Renal cortical epithelial cell (primary cell): ENCODE measurements at regions not wholly inside any gene's neighbourhood (a gene's known extent, or its start where the extent isn't known, plus 50 kb on each side); places are given as distances from the start of the nearest gene placed in this dataset.

Source experiments
- DNase-seq: peaks from one replicate; pipeline ENCODE4 v3.0.0-alpha.2; 2011; ENCODE audit warnings: low read depth

GRCh38 chr6:137933696-137934095 lies 66.6 kb downstream of the TNFAIP3 start:
- peak; percentile 51 for DNase-seq

- no peak for DNase-seq
These were observed 69.7 kb downstream of the TNFAIP3 start for GRCh38 chr6:137936798-137937197.

DNA sequence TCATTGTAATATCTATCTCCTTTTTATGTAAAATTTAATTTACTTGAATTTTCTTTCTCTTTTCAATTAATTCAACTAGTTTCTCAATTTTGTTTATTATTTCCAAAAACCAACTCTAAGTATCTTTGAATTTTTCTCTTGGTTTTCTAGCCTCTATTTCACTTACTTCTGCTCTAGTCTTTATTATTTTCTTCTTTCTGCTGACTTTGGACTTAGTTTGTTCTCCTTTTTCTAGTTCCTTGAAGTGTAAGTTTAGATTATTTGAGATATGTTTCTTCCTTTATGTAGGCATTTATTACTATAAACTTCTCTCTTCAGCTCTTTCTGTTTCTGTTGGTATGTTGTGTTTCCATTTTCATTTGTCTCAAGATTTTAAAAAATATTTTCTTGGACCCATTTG lies 70.8 kb downstream of the TNFAIP3 start:
- DNase-seq = no peak

DNA sequence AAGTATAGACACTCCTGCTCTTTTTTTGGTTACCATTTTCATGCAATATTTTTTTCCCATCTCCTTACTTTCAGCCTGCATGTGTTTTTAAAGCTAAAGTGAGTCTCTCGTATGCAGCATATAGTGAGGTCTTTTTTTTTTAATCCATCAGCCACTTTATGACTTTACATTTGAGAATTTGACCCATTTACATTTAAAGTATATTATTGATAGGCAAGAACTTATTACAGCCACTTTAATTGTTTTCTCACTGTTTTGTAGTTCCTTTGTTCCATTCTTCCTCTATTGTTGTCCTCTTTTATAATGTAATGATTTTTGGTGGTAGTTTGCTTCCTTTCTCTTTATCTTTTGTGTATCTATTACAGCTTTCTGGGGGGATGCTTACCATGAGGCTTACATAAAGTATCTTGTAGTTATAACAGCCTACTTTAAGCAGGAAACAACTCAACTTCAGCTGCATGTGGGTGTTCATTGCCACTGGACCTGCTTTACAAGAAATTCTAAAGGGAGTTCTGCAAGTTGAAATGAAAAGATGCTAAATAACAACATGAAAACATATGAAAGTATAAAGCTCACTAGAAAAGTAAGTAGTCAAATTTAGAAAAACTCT lies 71.8 kb downstream of the TNFAIP3 start:
- DNase-seq = no peak

DNA sequence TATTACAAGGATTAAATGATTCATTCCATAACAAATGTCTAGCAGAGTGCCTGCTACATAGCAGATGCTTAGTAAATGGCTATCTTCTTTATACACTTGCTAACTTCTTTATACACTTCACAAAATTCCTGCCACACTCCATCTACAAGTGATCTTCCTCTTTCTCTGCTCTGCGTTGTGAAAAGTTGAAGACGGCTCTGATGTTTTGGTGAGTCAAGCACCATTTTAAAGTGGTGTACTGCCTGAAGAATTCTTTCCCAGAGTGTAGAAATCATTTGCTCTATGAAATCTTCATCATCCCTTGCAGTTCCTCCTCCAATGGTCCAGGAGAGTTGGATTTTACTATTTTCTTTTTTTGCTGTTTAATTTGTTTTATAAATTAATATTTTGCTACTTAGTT lies 74.9 kb downstream of the TNFAIP3 start:
- no peak for DNase-seq

GRCh38 chr6:137942736-137943135 lies 75.7 kb downstream of the TNFAIP3 start:
- no peak for DNase-seq

GRCh38 chr6:137944381-137944780 lies 77.3 kb downstream of the TNFAIP3 start:
- peak; percentile 27 for DNase-seq

GRCh38 chr6:137944793-137945498 lies 77.9 kb downstream of the TNFAIP3 start:
- peak; percentile 48 for DNase-seq

DNA sequence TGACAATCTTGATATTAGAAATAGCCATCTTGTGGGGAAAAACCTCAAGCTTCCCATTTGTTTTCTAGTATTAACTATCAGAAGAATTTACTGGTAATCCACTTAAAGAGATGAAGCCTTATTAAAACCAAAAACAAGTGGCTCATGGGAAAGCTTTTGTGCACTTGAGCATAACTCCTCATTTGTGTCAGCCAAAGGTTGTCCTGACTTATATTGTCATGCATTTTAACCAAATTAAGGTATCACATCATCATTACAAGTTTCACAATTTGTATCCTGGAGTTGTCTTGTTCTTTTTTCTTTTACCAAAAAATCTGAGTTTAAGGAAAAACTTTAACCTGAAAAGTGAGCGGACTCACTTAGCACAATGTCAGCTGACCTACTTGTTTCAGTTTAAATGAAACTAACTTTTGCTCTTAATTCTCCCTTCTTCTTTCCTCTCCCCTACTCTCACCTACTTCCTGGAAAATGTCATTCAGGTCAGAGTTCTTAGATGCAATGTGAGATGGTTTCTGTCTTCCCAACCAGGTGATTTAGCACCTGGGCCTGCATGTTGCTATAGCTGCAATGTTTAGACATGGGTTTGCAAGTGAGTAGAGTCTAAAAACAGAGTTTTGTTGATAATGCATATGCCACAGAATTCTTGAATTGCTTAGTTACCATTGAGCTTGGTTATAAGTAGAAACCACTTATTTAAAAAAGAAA lies 82.8 kb downstream of the TNFAIP3 start:
- no peak for DNase-seq

GRCh38 chr6:137950581-137950980 lies 83.5 kb downstream of the TNFAIP3 start:
- DNase-seq = no peak

GRCh38 chr6:137951064-137951597 lies 84.1 kb downstream of the TNFAIP3 start:
- DNase-seq = no peak

- no peak for DNase-seq
These were observed 85.2 kb downstream of the TNFAIP3 start for GRCh38 chr6:137952247-137952646.

- DNase-seq = no peak
These were observed 86.7 kb downstream of the TNFAIP3 start for GRCh38 chr6:137953761-137954160.

GRCh38 chr6:137954253-137954652 lies 87.2 kb downstream of the TNFAIP3 start:
- no peak for DNase-seq

GRCh38 chr6:137956098-137956488 lies 89.0 kb downstream of the TNFAIP3 start:
- no peak for DNase-seq

- no peak for DNase-seq
These were observed 90.4 kb downstream of the TNFAIP3 start for GRCh38 chr6:137957471-137957870.

GRCh38 chr6:137958811-137959565 lies 91.9 kb downstream of the TNFAIP3 start:
- no peak for DNase-seq

GRCh38 chr6:137962725-137963124 lies 95.7 kb downstream of the TNFAIP3 start:
- no peak for DNase-seq

DNA sequence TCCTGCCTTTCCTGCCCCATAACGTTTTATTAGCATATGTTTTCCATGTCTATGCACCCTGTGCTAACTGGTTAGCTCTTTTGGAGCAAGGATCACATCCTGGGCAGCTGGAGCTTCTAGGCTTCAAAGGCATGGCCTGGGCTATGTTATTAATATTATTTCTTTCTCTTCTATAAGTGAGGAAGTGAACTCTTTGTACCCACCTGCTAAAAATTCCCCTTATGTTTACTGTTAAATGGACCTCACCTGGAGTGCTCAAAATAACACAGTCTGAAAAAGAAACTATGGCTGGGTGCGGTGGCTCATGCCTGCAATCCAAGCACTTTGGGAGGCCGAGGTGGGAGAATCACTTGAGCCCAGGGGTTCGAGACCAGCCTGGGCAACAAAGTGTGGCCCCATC lies 97.8 kb downstream of the TNFAIP3 start:
- DNase-seq = no peak

- peak; percentile 41 for DNase-seq
These were observed 100.8 kb downstream of the TNFAIP3 start for GRCh38 chr6:137967689-137968454.

DNA sequence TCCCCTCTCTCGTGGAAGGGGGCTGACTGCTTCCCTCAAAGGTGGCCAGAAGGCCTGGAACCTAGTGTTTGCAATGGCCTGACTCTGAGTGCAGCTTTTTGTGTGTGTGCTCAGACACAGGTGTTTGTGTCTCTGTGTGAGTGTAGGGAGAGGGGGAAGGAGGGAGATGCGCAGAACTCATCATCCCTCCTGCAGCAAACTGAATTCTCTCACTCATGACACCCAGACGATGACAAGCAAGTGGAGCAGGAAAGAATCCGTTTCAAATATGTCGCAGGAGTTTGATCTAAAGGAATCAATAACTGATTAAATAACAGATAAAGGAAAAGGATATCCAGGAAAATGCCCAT lies 101.4 kb downstream of the TNFAIP3 start:
- no peak for DNase-seq
